Ascending aorta (tissue), 2 donors: ENCODE measurements at regions not wholly inside any gene's neighbourhood (a gene's known extent, or its start where the extent isn't known, plus 50 kb on each side); places are given as distances from the start of the nearest gene placed in this dataset.

ENCODE experiments used
- DNase-seq, 2 donors: peaks; one replicate each; pipeline ENCODE4 v3.0.0-alpha.2; 2019; ENCODE audit warnings: low spot score in 2 of 2
- H3K27ac ChIP-seq, 2 donors: fragments of 200-600 bp; sonication (generic); one replicate each; pipeline ENCODE4 v1.5.1; 2016 to 2017; ENCODE audit warnings: mild to moderate bottlenecking in 1 of 2
- H3K27me3 ChIP-seq: fragments of 200-600 bp; sonication (generic); one replicate; pipeline ENCODE4 v1.5.1; 2017
- H3K36me3 ChIP-seq, 2 donors: fragments of 200-600 bp; sonication (generic); one replicate each; pipeline ENCODE4 v1.5.1; 2016
- H3K4me1 ChIP-seq, 2 donors: fragments of 200-600 bp; sonication (generic); one replicate each; pipeline ENCODE4 v1.5.1; 2016 to 2017; ENCODE audit warnings: mild to moderate bottlenecking in 1 of 2
- H3K4me3 ChIP-seq, 2 donors: fragments of 200-600 bp; sonication (generic); one replicate each; pipeline ENCODE4 v1.5.1; 2016 to 2017; ENCODE audit warnings: mild to moderate bottlenecking in 1 of 2
- H3K9me3 ChIP-seq, 2 donors: fragments of 200-600 bp; sonication (generic); one replicate each; pipeline ENCODE4 v1.5.1; 2016
- intact Hi-C: fragments of 100-400 bp; cut with DNase I; formaldehyde crosslinking; loops from one replicate; pipeline ENCODE4 v1.15.1; 2023
- TF ChIP-seq, protein P1 (sequence below), 3 experiments: fragments of 200-600 bp in 2 of 3; fragments of 450-650 bp in 1 of 3; sonication (generic) in 2 of 3; IDR thresholded peaks; one replicate each; pipeline ENCODE4 v1.5.1; 2016 to 2019; ENCODE audit warnings: antibody characterized with exemption in 3 of 3, mild to moderate bottlenecking in 1 of 3, moderate library complexity in 1 of 3

GRCh38 chr10:28874210-28874609 lies 196.9 kb downstream of the BAMBI start:
- TF ChIP-seq, protein P1, sequence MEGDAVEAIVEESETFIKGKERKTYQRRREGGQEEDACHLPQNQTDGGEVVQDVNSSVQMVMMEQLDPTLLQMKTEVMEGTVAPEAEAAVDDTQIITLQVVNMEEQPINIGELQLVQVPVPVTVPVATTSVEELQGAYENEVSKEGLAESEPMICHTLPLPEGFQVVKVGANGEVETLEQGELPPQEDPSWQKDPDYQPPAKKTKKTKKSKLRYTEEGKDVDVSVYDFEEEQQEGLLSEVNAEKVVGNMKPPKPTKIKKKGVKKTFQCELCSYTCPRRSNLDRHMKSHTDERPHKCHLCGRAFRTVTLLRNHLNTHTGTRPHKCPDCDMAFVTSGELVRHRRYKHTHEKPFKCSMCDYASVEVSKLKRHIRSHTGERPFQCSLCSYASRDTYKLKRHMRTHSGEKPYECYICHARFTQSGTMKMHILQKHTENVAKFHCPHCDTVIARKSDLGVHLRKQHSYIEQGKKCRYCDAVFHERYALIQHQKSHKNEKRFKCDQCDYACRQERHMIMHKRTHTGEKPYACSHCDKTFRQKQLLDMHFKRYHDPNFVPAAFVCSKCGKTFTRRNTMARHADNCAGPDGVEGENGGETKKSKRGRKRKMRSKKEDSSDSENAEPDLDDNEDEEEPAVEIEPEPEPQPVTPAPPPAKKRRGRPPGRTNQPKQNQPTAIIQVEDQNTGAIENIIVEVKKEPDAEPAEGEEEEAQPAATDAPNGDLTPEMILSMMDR (IDR thresholded peaks at IDR 0.05) = no peak
- H3K4me1 ChIP-seq = no peaks in the 10 kb centered on the region
- H3K27me3 ChIP-seq = no peaks in the 10 kb centered on the region
- DNase-seq = no peak
- no peak overlapping the region for H3K27ac ChIP-seq
- no peaks in the 10 kb centered on the region for H3K36me3 ChIP-seq
- H3K4me3 ChIP-seq = no peak overlapping the region
- no peaks in the 10 kb centered on the region for H3K9me3 ChIP-seq
- intact Hi-C loops = no loop called here

DNA sequence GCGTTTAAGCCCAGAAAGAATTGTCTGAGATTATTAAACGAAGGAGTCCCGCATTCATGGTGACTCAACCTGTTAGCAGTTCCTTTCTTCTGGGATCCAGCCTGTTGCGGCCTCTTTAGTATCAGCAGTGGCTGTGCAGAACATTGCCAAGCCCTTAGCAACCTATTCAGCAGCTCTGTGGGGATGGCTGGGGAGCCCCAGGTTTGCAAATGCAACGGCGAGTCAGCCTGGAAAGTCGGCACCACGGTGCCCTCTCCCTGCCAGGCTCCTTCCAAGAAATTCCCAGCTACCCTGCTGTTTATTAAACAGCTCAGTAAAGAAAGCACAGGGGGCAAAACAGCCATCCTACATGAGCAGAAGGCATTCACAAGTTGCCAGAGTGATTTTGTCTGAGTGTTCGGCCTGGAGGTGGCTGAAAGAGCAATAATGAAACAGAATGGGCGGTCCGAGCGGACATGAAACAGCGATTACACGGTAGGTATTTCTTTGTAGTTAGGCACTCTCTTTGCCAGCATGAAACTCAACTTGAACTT lies 198.3 kb downstream of the BAMBI start:
- intact Hi-C loops = loop anchor here (5.0 kb wide), 1 partner anchor 68 kb away; no protein-coding TSS in a partner anchor
- TF ChIP-seq, protein P1 (IDR thresholded peaks at IDR 0.05) = no peak

DNA sequence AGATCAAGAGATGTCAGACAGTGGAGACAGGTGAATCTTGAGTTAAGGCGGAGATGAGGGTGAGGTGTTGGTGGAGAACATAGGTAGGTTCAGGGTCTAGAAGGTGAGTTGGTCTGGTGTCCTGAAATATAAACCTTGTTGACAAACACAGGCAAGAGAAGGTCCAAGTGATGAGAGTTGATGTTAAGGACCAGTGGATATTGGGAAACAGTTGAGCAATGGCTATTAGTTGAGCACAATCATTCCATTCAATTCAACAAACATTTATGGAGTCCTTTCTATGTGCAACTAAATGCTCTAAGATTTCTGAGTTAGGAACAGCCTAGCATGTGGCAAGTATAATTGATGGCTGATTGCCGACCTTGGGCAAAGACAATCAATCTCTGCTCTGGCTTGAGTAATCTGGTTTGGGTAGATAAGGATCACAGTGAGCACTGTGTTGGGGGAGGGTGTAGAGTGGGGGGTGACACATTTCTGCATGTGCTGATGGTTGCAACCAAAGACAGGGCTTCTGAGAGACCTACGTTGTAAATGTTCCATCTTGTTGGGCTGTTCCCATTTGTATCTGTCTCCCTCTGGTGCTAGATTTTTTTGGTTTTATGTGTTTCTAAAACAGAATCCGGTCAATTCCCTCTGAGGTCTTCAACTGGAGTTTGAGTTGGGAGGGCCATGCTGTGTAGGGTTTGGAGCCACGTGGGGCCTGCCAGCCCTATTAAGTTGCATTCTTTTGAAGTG lies 201.1 kb downstream of the BAMBI start:
- Histone ChIP-seq H3K27ac (peak overlapping the region in 1 of 2 donors; percentile 96), H3K4me1 (peaks cover 4 to 18% of the 10 kb centered on the region in 2 donors), H3K4me3 (no peak overlapping the region), H3K9me3 (no peaks in the 10 kb centered on the region), H3K36me3 (no peaks in the 10 kb centered on the region), H3K27me3 (no peaks in the 10 kb centered on the region)
- intact Hi-C loops = loop anchor here (2.0 to 5.0 kb wide), 2 partner anchors 71 to 202 kb away; partner anchors contain the start of gene BAMBI
- TF ChIP-seq, protein P1 (IDR thresholded peaks at IDR 0.05) = no peak
- DNase-seq = no peak

More for the DNA sequence above, 198.3 kb downstream of the BAMBI start:
- no peak for DNase-seq
- H3K9me3 ChIP-seq = no peaks in the 10 kb centered on the region
- H3K4me3 ChIP-seq = no peak overlapping the region
- H3K36me3 ChIP-seq = no peaks in the 10 kb centered on the region
- H3K27ac ChIP-seq = no peak overlapping the region
- H3K27me3 ChIP-seq = no peaks in the 10 kb centered on the region
- H3K4me1 ChIP-seq = peaks cover 4 to 11% of the 10 kb centered on the region in 2 donors

DNA sequence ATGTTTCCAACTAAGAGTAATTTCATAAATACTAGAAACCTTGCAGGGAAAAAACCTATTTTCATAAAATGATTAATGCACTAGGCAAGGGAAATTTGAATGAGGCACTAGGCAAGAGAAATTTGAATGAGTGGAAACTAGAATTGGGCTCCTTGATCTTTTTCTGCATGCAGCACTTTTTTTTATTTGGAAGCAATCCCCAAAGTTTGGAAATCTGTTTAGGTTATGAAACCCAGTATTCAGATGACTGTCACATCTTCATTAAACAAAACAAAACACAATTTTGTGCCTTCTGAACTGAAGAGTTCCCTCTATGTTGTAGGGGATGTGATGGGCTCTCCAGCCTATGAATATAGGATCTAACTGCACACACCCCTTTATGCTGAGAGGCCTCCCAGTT lies 201.9 kb downstream of the BAMBI start:
- no peak overlapping the region for H3K4me3 ChIP-seq

GRCh38 chr10:28879875-28880682 lies 202.8 kb downstream of the BAMBI start:
- Histone ChIP-seq H3K4me1 (peaks cover 4 to 18% of the 10 kb centered on the region in 2 donors), H3K4me3 (peak overlapping the region in 1 of 2 donors; percentile 26), H3K27ac (peak overlapping the region; percentile 92 to 96), H3K9me3 (no peaks in the 10 kb centered on the region), H3K36me3 (no peaks in the 10 kb centered on the region), H3K27me3 (no peaks in the 10 kb centered on the region)
- TF ChIP-seq, protein P1 (IDR thresholded peaks at IDR 0.05) = no peak
- intact Hi-C loops = loop anchor here (1.0 to 5.0 kb wide), 7 partner anchors 31 to 203 kb away; partner anchors contain the start of gene BAMBI
- DNase-seq = peak; percentile 14 to 79

More for the DNA sequence above, 201.9 kb downstream of the BAMBI start:
- no peak for DNase-seq
- Histone ChIP-seq H3K9me3 (no peaks in the 10 kb centered on the region), H3K36me3 (no peaks in the 10 kb centered on the region), H3K27me3 (no peaks in the 10 kb centered on the region), H3K4me1 (peaks cover 4 to 18% of the 10 kb centered on the region in 2 donors), H3K27ac (peak overlapping the region; percentile 92 to 96)
- TF ChIP-seq, protein P1 (IDR thresholded peaks at IDR 0.05) = no peak
- intact Hi-C loops = loop anchor here (2.0 to 5.0 kb wide), 2 partner anchors 72 to 202 kb away; partner anchors contain the start of gene BAMBI
